WTC11 (cell line): ENCODE measurements at regions not wholly inside any gene's neighbourhood (a gene's known extent, or its start where the extent isn't known, plus 50 kb on each side); places are given as distances from the start of the nearest gene placed in this dataset.

Source experiments
- ATAC-seq: fragments of 200-7000 bp; cut with Tn5 transposase; 2 replicates; pipeline ENCODE4 v1.10.0; 2021; ENCODE audit warnings: mild to moderate bottlenecking, moderate library complexity
- CTCF ChIA-PET: fragments of 300-600 bp; sonication (Branson Sonifier 250); formaldehyde crosslinking; loops from one replicate; lab custom pipeline; 2021; ENCODE audit warnings: antibody characterized with exemption; lab: Charles Lee
- POLR2A ChIA-PET: fragments of 350-600 bp; sonication (Branson Sonifier 250); formaldehyde crosslinking; loops from one replicate; lab custom pipeline; 2021; ENCODE audit warnings: antibody characterized with exemption; lab: Charles Lee
- DNase-seq: peaks from one replicate; pipeline ENCODE4 v3.0.0; 2021; ENCODE audit warnings: low spot score
- H3K27ac Mint-ChIP-seq: 2 replicates; pipeline ENCODE4 v1.8.0; 2021; ENCODE audit warnings: mixed read lengths
- H3K27me3 Mint-ChIP-seq: 2 replicates; pipeline ENCODE4 v1.8.0; 2021; ENCODE audit warnings: low read depth, mild to moderate bottlenecking, moderate library complexity, mixed read lengths
- H3K36me3 Mint-ChIP-seq: 2 replicates; pipeline ENCODE4 v1.8.0; 2021; ENCODE audit warnings: mixed read lengths
- H3K4me1 Mint-ChIP-seq: 2 replicates; pipeline ENCODE4 v1.8.0; 2022; ENCODE audit warnings: mixed read lengths
- H3K4me3 Mint-ChIP-seq: 2 replicates; pipeline ENCODE4 v1.8.0; 2021; ENCODE audit warnings: mild to moderate bottlenecking, moderate library complexity, mixed read lengths
- H3K9me3 Mint-ChIP-seq: 2 replicates; pipeline ENCODE4 v1.8.0; 2021; ENCODE audit warnings: mixed read lengths
- CBFB ChIP-seq: sonication (generic); formaldehyde crosslinking; IDR thresholded peaks from 2 replicates; pipeline ENCODE4 v1.8.1; 2022; ENCODE audit warnings: mild to moderate bottlenecking, low read depth, missing genetic modification reagents
- GTF2I ChIP-seq: fragments of 250-450 bp; sonication (Bioruptor Pico); conservative IDR thresholded peaks from 2 replicates; pipeline ENCODE4 v1.4.0; 2021; ENCODE audit warnings: mild to moderate bottlenecking
- MYBL2 ChIP-seq: sonication (generic); formaldehyde crosslinking; IDR thresholded peaks from 2 replicates; pipeline ENCODE4 v1.8.1; 2023; ENCODE audit warnings: mild to moderate bottlenecking, moderate library complexity, missing genetic modification reagents
- NFYB ChIP-seq: sonication (generic); formaldehyde crosslinking; conservative IDR thresholded peaks from 2 replicates; pipeline ENCODE4 v1.8.0; 2022; ENCODE audit warnings: low read depth, missing genetic modification reagents
- NR2C2 ChIP-seq: sonication (generic); formaldehyde crosslinking; IDR thresholded peaks from 2 replicates; pipeline ENCODE4 v1.8.0; 2022; ENCODE audit warnings: mild to moderate bottlenecking, missing genetic modification reagents
- RELA ChIP-seq: sonication (generic); formaldehyde crosslinking; IDR thresholded peaks from 2 replicates; pipeline ENCODE4 v1.8.1; 2022; ENCODE audit warnings: missing genetic modification reagents, mild to moderate bottlenecking, borderline replicate concordance
- SMAD4 ChIP-seq: sonication (generic); formaldehyde crosslinking; IDR thresholded peaks from 2 replicates; pipeline ENCODE4 v1.8.0; 2022; ENCODE audit warnings: mild to moderate bottlenecking, missing genetic modification reagents
- SOX15 ChIP-seq: fragments of 250-450 bp; sonication (Bioruptor Pico); IDR thresholded peaks from 2 replicates; pipeline ENCODE4 v1.9.0; 2021; ENCODE audit warnings: mild to moderate bottlenecking
- TEAD4 ChIP-seq: sonication (generic); formaldehyde crosslinking; IDR thresholded peaks from 2 replicates; pipeline ENCODE4 v1.8.0; 2022; ENCODE audit warnings: mild to moderate bottlenecking, missing genetic modification reagents
- ZBTB21 ChIP-seq: sonication (generic); formaldehyde crosslinking; IDR thresholded peaks from 2 replicates; pipeline ENCODE4 v1.8.1; 2023; ENCODE audit warnings: mild to moderate bottlenecking, missing genetic modification reagents, borderline replicate concordance
- ZNF138 ChIP-seq: sonication (generic); formaldehyde crosslinking; conservative IDR thresholded peaks from 2 replicates; pipeline ENCODE4 v1.8.1; 2022; ENCODE audit warnings: mild to moderate bottlenecking, moderate library complexity, missing genetic modification reagents
- ZNF317 ChIP-seq: sonication (generic); formaldehyde crosslinking; IDR thresholded peaks from 2 replicates; pipeline ENCODE4 v1.8.1; 2023; ENCODE audit warnings: low read depth, mild to moderate bottlenecking, moderate library complexity, missing genetic modification reagents, borderline replicate concordance
- TF ChIP-seq, protein P1 (sequence below): sonication (generic); formaldehyde crosslinking; IDR thresholded peaks from 2 replicates; pipeline ENCODE4 v1.8.1; 2023; ENCODE audit warnings: mild to moderate bottlenecking, missing genetic modification reagents, moderate library complexity
- TF ChIP-seq, protein P2 (sequence below): fragments of 250-450 bp; sonication (Bioruptor Pico); IDR thresholded peaks from 2 replicates; pipeline ENCODE4 v2.1.2; 2022; ENCODE audit warnings: mild to moderate bottlenecking, moderate library complexity
- TF ChIP-seq, protein P3 (sequence below): sonication (generic); formaldehyde crosslinking; conservative IDR thresholded peaks from 2 replicates; pipeline ENCODE4 v1.8.1; 2023; ENCODE audit warnings: mild to moderate bottlenecking, low read depth, missing genetic modification reagents, moderate library complexity
- TF ChIP-seq, protein P4 (sequence below): sonication (generic); formaldehyde crosslinking; IDR thresholded peaks from 2 replicates; pipeline ENCODE4 v1.8.1; 2022; ENCODE audit warnings: missing genetic modification reagents, borderline replicate concordance
- TF ChIP-seq, protein P5 (sequence below): fragments of 250-450 bp; sonication (Bioruptor Pico); IDR thresholded peaks from 2 replicates; pipeline ENCODE4 v1.9.0; 2021; ENCODE audit warnings: mild to moderate bottlenecking
- TF ChIP-seq, protein P6 (sequence below): sonication (generic); formaldehyde crosslinking; IDR thresholded peaks from 2 replicates; pipeline ENCODE4 v1.8.0; 2022; ENCODE audit warnings: missing genetic modification reagents

DNA sequence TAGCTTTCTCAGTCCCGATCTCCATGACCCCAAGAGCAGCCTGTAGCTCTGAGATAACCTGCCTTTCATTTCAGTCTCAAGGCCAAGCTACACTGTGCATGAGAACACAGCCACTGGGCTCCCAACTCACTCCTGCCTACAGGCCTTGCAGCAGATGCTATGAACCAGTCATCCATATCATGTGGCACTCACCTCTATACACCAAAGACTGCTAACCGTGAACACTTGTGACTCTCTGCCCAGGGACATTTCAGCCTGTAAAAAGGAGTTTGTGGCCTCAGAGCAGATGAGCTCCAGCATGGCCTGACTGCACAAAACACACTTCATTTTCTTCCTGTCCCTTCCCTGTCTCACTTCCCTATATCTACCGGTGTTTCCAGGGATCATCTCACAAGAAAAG lies 56.9 kb upstream of the NPY start:
- Mint-ChIP-seq H3K27me3 (peaks cover 7% of the 10 kb centered on the region; the same call in 1 of the 2 replicates), H3K4me1 (peaks cover 20% of the 10 kb centered on the region), H3K36me3 (no peaks in the 10 kb centered on the region), H3K27ac (no peak overlapping the region), H3K9me3 (peaks cover 18% of the 10 kb centered on the region), H3K4me3 (no peak overlapping the region)
- TF ChIP-seq SMAD4, result no peak
- no peak for TF ChIP-seq NR2C2 (CRISPR knock-in tag)
- TF ChIP-seq, protein P1, sequence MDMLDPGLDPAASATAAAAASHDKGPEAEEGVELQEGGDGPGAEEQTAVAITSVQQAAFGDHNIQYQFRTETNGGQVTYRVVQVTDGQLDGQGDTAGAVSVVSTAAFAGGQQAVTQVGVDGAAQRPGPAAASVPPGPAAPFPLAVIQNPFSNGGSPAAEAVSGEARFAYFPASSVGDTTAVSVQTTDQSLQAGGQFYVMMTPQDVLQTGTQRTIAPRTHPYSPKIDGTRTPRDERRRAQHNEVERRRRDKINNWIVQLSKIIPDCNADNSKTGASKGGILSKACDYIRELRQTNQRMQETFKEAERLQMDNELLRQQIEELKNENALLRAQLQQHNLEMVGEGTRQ, result no peak
- TF ChIP-seq NFYB (CRISPR knock-in tag), result no peak
- TF ChIP-seq, protein P2, sequence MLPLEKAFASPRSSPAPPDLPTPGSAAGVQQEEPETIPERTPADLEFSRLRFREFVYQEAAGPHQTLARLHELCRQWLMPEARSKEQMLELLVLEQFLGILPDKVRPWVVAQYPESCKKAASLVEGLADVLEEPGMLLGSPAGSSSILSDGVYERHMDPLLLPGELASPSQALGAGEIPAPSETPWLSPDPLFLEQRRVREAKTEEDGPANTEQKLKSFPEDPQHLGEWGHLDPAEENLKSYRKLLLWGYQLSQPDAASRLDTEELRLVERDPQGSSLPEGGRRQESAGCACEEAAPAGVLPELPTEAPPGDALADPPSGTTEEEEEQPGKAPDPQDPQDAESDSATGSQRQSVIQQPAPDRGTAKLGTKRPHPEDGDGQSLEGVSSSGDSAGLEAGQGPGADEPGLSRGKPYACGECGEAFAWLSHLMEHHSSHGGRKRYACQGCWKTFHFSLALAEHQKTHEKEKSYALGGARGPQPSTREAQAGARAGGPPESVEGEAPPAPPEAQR (CRISPR knock-in tag), result no peak
- no peak for TF ChIP-seq MYBL2
- TF ChIP-seq TEAD4 (CRISPR knock-in tag), result no peak
- TF ChIP-seq ZNF317 (CRISPR knock-in tag), result no peak
- TF ChIP-seq, protein P3, sequence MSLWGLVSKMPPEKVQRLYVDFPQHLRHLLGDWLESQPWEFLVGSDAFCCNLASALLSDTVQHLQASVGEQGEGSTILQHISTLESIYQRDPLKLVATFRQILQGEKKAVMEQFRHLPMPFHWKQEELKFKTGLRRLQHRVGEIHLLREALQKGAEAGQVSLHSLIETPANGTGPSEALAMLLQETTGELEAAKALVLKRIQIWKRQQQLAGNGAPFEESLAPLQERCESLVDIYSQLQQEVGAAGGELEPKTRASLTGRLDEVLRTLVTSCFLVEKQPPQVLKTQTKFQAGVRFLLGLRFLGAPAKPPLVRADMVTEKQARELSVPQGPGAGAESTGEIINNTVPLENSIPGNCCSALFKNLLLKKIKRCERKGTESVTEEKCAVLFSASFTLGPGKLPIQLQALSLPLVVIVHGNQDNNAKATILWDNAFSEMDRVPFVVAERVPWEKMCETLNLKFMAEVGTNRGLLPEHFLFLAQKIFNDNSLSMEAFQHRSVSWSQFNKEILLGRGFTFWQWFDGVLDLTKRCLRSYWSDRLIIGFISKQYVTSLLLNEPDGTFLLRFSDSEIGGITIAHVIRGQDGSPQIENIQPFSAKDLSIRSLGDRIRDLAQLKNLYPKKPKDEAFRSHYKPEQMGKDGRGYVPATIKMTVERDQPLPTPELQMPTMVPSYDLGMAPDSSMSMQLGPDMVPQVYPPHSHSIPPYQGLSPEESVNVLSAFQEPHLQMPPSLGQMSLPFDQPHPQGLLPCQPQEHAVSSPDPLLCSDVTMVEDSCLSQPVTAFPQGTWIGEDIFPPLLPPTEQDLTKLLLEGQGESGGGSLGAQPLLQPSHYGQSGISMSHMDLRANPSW (CRISPR knock-in tag), result no peak
- TF ChIP-seq, protein P4, sequence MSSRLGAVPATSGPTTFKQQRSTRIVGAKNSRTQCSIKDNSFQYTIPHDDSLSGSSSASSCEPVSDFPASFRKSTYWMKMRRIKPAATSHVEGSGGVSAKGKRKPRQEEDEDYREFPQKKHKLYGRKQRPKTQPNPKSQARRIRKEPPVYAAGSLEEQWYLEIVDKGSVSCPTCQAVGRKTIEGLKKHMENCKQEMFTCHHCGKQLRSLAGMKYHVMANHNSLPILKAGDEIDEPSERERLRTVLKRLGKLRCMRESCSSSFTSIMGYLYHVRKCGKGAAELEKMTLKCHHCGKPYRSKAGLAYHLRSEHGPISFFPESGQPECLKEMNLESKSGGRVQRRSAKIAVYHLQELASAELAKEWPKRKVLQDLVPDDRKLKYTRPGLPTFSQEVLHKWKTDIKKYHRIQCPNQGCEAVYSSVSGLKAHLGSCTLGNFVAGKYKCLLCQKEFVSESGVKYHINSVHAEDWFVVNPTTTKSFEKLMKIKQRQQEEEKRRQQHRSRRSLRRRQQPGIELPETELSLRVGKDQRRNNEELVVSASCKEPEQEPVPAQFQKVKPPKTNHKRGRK (CRISPR knock-in tag), result no peak
- TF ChIP-seq ZNF138, result no peak
- no peak for TF ChIP-seq ZBTB21 (CRISPR knock-in tag)
- TF ChIP-seq RELA, result no peak
- no peak for TF ChIP-seq CBFB (CRISPR knock-in tag)
- TF ChIP-seq, protein P5, sequence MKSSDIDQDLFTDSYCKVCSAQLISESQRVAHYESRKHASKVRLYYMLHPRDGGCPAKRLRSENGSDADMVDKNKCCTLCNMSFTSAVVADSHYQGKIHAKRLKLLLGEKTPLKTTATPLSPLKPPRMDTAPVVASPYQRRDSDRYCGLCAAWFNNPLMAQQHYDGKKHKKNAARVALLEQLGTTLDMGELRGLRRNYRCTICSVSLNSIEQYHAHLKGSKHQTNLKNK, result no peak
- no peak for TF ChIP-seq GTF2I (CRISPR knock-in tag)
- TF ChIP-seq SOX15, result no peak
- DNase-seq (no peak), ATAC-seq (no peak)
- ChIA-PET POLR2A (no interaction called here), CTCF (no interaction called here)

DNA sequence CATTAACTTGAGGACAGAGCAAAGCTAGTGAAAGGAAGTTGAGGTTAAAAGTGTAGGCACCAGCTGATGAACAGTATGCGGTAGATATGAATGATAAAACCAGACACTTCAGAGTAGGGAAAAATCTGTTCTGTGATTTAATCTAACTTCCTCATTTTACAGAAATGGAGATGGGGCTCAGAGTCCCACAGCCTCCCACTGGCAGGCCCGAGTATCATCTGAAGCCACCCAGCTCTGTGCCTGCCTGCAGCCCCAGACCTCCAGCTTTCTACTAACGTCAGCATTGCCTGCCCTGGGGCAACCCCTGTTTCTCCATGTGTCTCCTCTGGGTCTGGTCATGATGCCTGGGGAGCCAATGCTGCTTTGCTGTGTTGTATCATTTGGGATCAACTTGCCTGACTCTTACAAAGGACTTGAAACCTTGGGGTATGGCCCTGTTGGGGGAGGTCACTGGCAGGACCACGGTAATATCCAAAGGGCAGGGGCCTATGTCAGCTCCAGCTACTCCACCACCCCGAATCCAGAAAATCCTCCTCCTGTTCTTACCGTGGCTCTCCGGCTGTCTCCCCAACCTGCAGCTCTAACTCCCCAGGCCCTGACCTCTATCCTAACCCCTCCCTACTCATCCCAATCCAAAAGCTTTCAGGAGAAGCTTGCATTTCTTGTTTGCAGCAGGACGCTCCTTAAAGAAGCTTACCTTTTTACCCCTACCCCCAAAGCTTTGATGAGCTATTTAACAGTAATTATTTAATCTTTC lies 56.2 kb upstream of the NPY start:
- TF ChIP-seq, protein P4 (CRISPR knock-in tag), result no peak
- TF ChIP-seq, protein P6, sequence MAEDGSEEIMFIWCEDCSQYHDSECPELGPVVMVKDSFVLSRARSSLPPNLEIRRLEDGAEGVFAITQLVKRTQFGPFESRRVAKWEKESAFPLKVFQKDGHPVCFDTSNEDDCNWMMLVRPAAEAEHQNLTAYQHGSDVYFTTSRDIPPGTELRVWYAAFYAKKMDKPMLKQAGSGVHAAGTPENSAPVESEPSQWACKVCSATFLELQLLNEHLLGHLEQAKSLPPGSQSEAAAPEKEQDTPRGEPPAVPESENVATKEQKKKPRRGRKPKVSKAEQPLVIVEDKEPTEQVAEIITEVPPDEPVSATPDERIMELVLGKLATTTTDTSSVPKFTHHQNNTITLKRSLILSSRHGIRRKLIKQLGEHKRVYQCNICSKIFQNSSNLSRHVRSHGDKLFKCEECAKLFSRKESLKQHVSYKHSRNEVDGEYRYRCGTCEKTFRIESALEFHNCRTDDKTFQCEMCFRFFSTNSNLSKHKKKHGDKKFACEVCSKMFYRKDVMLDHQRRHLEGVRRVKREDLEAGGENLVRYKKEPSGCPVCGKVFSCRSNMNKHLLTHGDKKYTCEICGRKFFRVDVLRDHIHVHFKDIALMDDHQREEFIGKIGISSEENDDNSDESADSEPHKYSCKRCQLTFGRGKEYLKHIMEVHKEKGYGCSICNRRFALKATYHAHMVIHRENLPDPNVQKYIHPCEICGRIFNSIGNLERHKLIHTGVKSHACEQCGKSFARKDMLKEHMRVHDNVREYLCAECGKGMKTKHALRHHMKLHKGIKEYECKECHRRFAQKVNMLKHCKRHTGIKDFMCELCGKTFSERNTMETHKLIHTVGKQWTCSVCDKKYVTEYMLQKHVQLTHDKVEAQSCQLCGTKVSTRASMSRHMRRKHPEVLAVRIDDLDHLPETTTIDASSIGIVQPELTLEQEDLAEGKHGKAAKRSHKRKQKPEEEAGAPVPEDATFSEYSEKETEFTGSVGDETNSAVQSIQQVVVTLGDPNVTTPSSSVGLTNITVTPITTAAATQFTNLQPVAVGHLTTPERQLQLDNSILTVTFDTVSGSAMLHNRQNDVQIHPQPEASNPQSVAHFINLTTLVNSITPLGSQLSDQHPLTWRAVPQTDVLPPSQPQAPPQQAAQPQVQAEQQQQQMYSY, result peak; percentile 35; the same call in 1 of the 2 replicates
- ATAC-seq, result peak; percentile 55
- CTCF ChIA-PET, result interaction anchor here (0.6 to 1.0 kb wide), 3 partner anchors 27 to 585 kb away, joined by 3 to 4 read pairs (median 3); no protein-coding TSS in a partner anchor
- H3K27ac Mint-ChIP-seq, result no peak overlapping the region
- H3K36me3 Mint-ChIP-seq, result no peaks in the 10 kb centered on the region
- no peak overlapping the region for H3K4me3 Mint-ChIP-seq
- POLR2A ChIA-PET, result no interaction called here
- peaks cover 20% of the 10 kb centered on the region for H3K4me1 Mint-ChIP-seq
- peaks cover 7% of the 10 kb centered on the region; the same call in 1 of the 2 replicates for H3K27me3 Mint-ChIP-seq
- peaks cover 15% of the 10 kb centered on the region for H3K9me3 Mint-ChIP-seq
- DNase-seq, result no peak
